Endothelial cell of umbilical vein (primary cell): ENCODE measurements at regions not wholly inside any gene's neighbourhood (a gene's known extent, or its start where the extent isn't known, plus 50 kb on each side); places are given as distances from the start of the nearest gene placed in this dataset.

Experiments used
- BruUV-seq: library from RNA; stranded (reverse); fragments of 400-500 nt; replicated peaks from 2 replicates; lab custom pipeline; 2021; lab: Mats Ljungman, UMichigan
- CTCF ChIA-PET: fragments of 300-600, 350-600 bp; sonication (Branson Sonifier 250); formaldehyde crosslinking; loops from one replicate; lab custom pipeline; 2021; ENCODE audit warnings: antibody characterized with exemption, inconsistent platforms; lab: Charles Lee
- POLR2A ChIA-PET: fragments of 300-600, 350-600 bp; sonication (Branson Sonifier 250); formaldehyde crosslinking; loops from one replicate; lab custom pipeline; 2021; ENCODE audit warnings: antibody characterized with exemption, inconsistent platforms; lab: Charles Lee
- DNase-seq: peaks from one replicate; pipeline ENCODE4 v3.0.0-alpha.2; 2011; ENCODE audit warnings: low read depth, low spot score
- FAIRE-seq: peaks from 2 replicates; lab custom pipeline; 2011; peaks lifted over from hg19 to GRCh38; lab: Jason Lieb, UNC
- H2AFZ ChIP-seq: 2 replicates; pipeline ENCODE4 v1.6.0; 2012; ENCODE audit warnings: low read depth, low read length, control low read depth, inconsistent platforms
- H3K27ac ChIP-seq: 2 replicates; pipeline ENCODE4 v1.5.1; 2011; ENCODE audit warnings: low read depth, mild to moderate bottlenecking, control low read depth, low read length, moderate library complexity; ENCODE audit not compliant: insufficient read depth
- H3K27me3 ChIP-seq, 2 experiments: 2 replicates each; pipeline versions ENCODE4 v1.6.0 to v1.6.1; 2011; ENCODE audit warnings: low read length in 2 of 2, mixed read lengths in 1 of 2; ENCODE audit not compliant: control insufficient read depth in 2 of 2, insufficient read depth in 2 of 2
- H3K36me3 ChIP-seq, 2 experiments: 2 replicates in 1 of 2; 3 replicates in 1 of 2; pipeline ENCODE4 v1.5.1; 2011; ENCODE audit warnings: low read length in 2 of 2, mild to moderate bottlenecking in 1 of 2, moderate library complexity in 1 of 2; ENCODE audit not compliant: control insufficient read depth in 2 of 2, insufficient read depth in 2 of 2; ENCODE audit errors: extremely low read depth in 1 of 2
- H3K4me1 ChIP-seq: 3 replicates; pipeline ENCODE4 v1.5.1; 2011; ENCODE audit warnings: mild to moderate bottlenecking, low read length; ENCODE audit not compliant: control insufficient read depth, insufficient read depth; ENCODE audit errors: extremely low read depth
- H3K4me2 ChIP-seq: 2 replicates; pipeline ENCODE4 v1.6.1; 2011; ENCODE audit warnings: low read length, control low read depth, mixed read lengths; ENCODE audit not compliant: insufficient read depth
- H3K4me3 ChIP-seq, 3 experiments: fragments of 200-600 bp in 1 of 3; sonication (generic), shearing (Covaris generic) in 1 of 3; replicated peaks in 1 of 3; 2 replicates each; pipeline ENCODE4 v1.5.1; 2011 to 2016; ENCODE audit warnings: control low read depth in 3 of 3, low read length in 3 of 3, mild to moderate bottlenecking in 2 of 3, inconsistent platforms in 1 of 3, low read depth in 1 of 3, moderate library complexity in 1 of 3; ENCODE audit not compliant: insufficient read depth in 1 of 3
- H3K79me2 ChIP-seq: 2 replicates; pipeline ENCODE4 v1.6.0; 2012; ENCODE audit warnings: low read length, inconsistent platforms; ENCODE audit not compliant: control insufficient read depth, insufficient read depth
- H3K9ac ChIP-seq: replicated peaks from 2 replicates; pipeline ENCODE3; 2011; ENCODE audit warnings: low read length, control low read depth; ENCODE audit not compliant: insufficient read depth; ENCODE audit errors: extremely low read depth
- H3K9me1 ChIP-seq: replicated peaks from 3 replicates; pipeline ENCODE4 v1.6.0; 2011; ENCODE audit warnings: mild to moderate bottlenecking, low read length; ENCODE audit not compliant: control insufficient read depth, insufficient read depth; ENCODE audit errors: extremely low read depth
- H3K9me3 ChIP-seq: replicated peaks from 2 replicates; pipeline ENCODE4 v1.5.1; 2012; ENCODE audit warnings: low read length, inconsistent platforms; ENCODE audit not compliant: control insufficient read depth, insufficient read depth
- H4K20me1 ChIP-seq: replicated peaks from 2 replicates; pipeline ENCODE3; 2011; ENCODE audit warnings: mild to moderate bottlenecking, low read length; ENCODE audit not compliant: control insufficient read depth, insufficient read depth; ENCODE audit errors: extremely low read depth
- CTCF ChIP-seq, 2 donors: IDR thresholded peaks; 1 replicate in 1 of 2; 2 replicates in 1 of 2; pipeline ENCODE4 v1.5.1; 2011; ENCODE audit warnings: low read length in 2 of 2, mild to moderate bottlenecking in 2 of 2, moderate library complexity in 2 of 2, control low read depth in 1 of 2, inconsistent platforms in 1 of 2, low read depth in 1 of 2; ENCODE audit not compliant: insufficient read depth in 1 of 2; ENCODE audit errors: extremely low read depth in 1 of 2
- EZH2 ChIP-seq: IDR thresholded peaks from 2 replicates; pipeline ENCODE4 v1.6.1; 2012; ENCODE audit warnings: borderline replicate concordance, low read depth, mild to moderate bottlenecking, moderate library complexity, low read length, inconsistent platforms; ENCODE audit not compliant: severe bottlenecking
- FOS ChIP-seq: IDR thresholded peaks from 2 replicates; pipeline ENCODE4 v1.6.1; 2011; ENCODE audit warnings: mild to moderate bottlenecking, low read length, moderate library complexity, borderline replicate concordance; ENCODE audit not compliant: insufficient read depth
- GATA2 ChIP-seq: IDR thresholded peaks from 2 replicates; pipeline ENCODE4 v1.7.0; 2011; ENCODE audit warnings: low read depth, mild to moderate bottlenecking, moderate library complexity, mixed read lengths, low read length; ENCODE audit not compliant: insufficient read length, insufficient read depth
- JUN ChIP-seq: IDR thresholded peaks from 2 replicates; pipeline ENCODE4 v1.6.1; 2011; ENCODE audit warnings: borderline replicate concordance, low read depth; ENCODE audit not compliant: insufficient read length, insufficient read depth
- MAX ChIP-seq: IDR thresholded peaks from 2 replicates; pipeline ENCODE4 v1.6.1; 2011; ENCODE audit not compliant: insufficient read depth, insufficient read length
- MYC ChIP-seq: IDR thresholded peaks from one replicate; pipeline ENCODE4 v1.6.1; 2011; ENCODE audit warnings: mild to moderate bottlenecking, low read depth, low read length
- dilution Hi-C: fragments of 300-500 bp; cut with MboI; formaldehyde crosslinking; loops from one replicate; pipeline ENCODE4 v1.15.0; 2019; ENCODE audit warnings: low sequenced_read_pairs; ENCODE audit not compliant: extremely low pct_ligation_motif_present
- intact Hi-C: fragments of 100-400 bp; cut with micrococcal nuclease; formaldehyde crosslinking; loops from one replicate; pipeline ENCODE4 v1.10.0; 2022

- Histone ChIP-seq H2AFZ (no peak overlapping the region), H3K36me3 (no peaks in the 10 kb centered on the region), H3K4me1 (no peaks in the 10 kb centered on the region), H4K20me1 (no peaks in the 10 kb centered on the region), H3K9me1 (no peaks in the 10 kb centered on the region), H3K4me3 (no peak overlapping the region), H3K9ac (no peak overlapping the region), H3K27me3 (no peaks in the 10 kb centered on the region), H3K4me2 (no peak overlapping the region), H3K27ac (no peak overlapping the region), H3K9me3 (no peaks in the 10 kb centered on the region), H3K79me2 (no peaks in the 10 kb centered on the region)
- no TSS peak for BruUV-seq
- ChIA-PET CTCF (interaction anchor here (0.7 to 1.1 kb wide), 2 partner anchors 10 to 32 kb away, joined by 3 to 5 read pairs; no protein-coding TSS in a partner anchor), POLR2A (no interaction called here)
- intact Hi-C loops (no loop called here), dilution Hi-C loops (no loop called here)
- no peak for TF ChIP-seq FOS
- TF ChIP-seq GATA2 = no peak
- peak; percentile 74 to 85 for TF ChIP-seq CTCF (IDR thresholded peaks at IDR 0.05; ENCODE audit: extremely low read depth in 1 of 2, insufficient read depth in 1 of 2, low read depth in 1 of 2, low read length in 2 of 2)
- TF ChIP-seq JUN = no peak
- TF ChIP-seq MAX = peak; percentile 17
- TF ChIP-seq MYC = no peak
- no peak for TF ChIP-seq EZH2
- peak; percentile 38 for DNase-seq
- FAIRE-seq = peak; percentile 12
Measured at GRCh38 chr7:67377939-67378862, 381.6 kb downstream of the TYW1 start.
